Stimulated activated naive CD8-positive, alpha-beta T cell treated with anti-CD3 and anti-CD28 coated beads, Interleukin-15, amount 100 ng/mL, for 72 hours (primary cell): ENCODE measurements at regions not wholly inside any gene's neighbourhood (a gene's known extent, or its start where the extent isn't known, plus 50 kb on each side); places are given as distances from the start of the nearest gene placed in this dataset.

ENCODE experiments used
- ATAC-seq: fragments of 150-1000 bp; cut with Tn5 transposase; 2 replicates; pipeline ENCODE4 v1.10.0; 2021; ENCODE audit warnings: mild to moderate bottlenecking, moderate library complexity
- DNase-seq, 2 donors: peaks; one replicate each; pipeline ENCODE4 v3.0.0; 2021 to 2022
- H3K27ac Mint-ChIP-seq, 2 donors: one replicate each; pipeline ENCODE4 v1.8.0; 2022; ENCODE audit warnings: mild to moderate bottlenecking in 2 of 2, mixed read lengths in 2 of 2, moderate library complexity in 2 of 2
- H3K27me3 Mint-ChIP-seq: one replicate; pipeline ENCODE4 v1.8.0; 2022; ENCODE audit warnings: mixed read lengths
- H3K4me1 Mint-ChIP-seq: one replicate; pipeline ENCODE4 v1.8.0; 2022; ENCODE audit warnings: mild to moderate bottlenecking, mixed read lengths
- H3K4me3 Mint-ChIP-seq, 2 donors: one replicate each; pipeline ENCODE4 v1.8.0; 2022; ENCODE audit warnings: mild to moderate bottlenecking in 2 of 2, mixed read lengths in 2 of 2, moderate library complexity in 1 of 2
- H3K9me3 Mint-ChIP-seq, 2 donors: one replicate each; pipeline ENCODE4 v1.8.0; 2022; ENCODE audit warnings: mixed read lengths in 2 of 2

GRCh38 chrX:58051346-58051745 is 141.1 kb upstream of the ZXDA start:
- Mint-ChIP-seq H3K9me3 (peaks cover 6 to 8% of the 10 kb centered on the region in 2 donors), H3K27ac (no peak overlapping the region), H3K4me1 (no peaks in the 10 kb centered on the region), H3K27me3 (no peaks in the 10 kb centered on the region), H3K4me3 (no peak overlapping the region)
- DNase-seq (no peak), ATAC-seq (no peak)

DNA sequence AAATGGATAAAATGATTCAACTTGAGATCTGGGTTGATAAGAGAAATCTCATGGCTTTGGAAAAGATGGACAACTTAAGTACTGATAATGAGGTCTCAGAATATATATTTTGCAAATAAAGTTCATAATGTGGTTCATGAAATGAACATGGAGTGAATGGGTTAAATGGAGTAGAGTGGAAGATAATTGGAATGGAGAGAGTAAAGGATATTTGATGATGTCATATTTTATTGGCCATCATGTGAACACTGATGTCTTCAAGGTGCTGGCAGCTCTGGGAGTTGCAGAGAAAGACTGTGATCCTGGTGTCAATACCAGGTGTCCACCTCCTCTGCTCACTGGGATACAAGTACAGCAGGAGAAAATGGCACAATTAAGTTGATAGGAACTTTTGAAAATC is 133.9 kb upstream of the ZXDA start:
- H3K9me3 Mint-ChIP-seq, result peaks cover 6 to 8% of the 10 kb centered on the region in 2 donors
- no peaks in the 10 kb centered on the region for H3K4me1 Mint-ChIP-seq
- H3K27me3 Mint-ChIP-seq, result no peaks in the 10 kb centered on the region
- no peak overlapping the region for H3K4me3 Mint-ChIP-seq
- H3K27ac Mint-ChIP-seq, result no peak overlapping the region
- DNase-seq (no peak), ATAC-seq (no peak)

DNA sequence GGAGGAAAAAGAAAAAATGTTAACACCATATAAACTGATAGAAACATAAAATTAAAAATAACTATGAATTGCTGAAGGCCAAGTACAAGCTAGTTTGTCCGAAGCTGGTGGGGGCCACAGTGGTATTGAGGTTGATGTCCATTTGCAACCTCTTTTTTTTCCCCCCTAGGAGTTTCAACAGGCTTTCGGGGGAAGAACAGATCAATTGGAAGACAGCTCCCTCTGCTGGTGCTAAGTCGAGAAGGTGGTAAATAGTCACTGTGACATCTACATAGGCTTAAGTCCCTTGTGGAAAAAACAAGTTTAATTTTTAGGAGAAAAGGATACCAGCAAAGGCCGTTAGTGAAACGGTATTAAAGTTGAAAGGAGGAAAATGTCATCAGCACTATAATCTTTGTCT is 115.7 kb upstream of the ZXDA start:
- DNase-seq, result peak in 1 of 2 donors; percentile 0
- H3K4me3 Mint-ChIP-seq, result no peak overlapping the region
- ATAC-seq, result no peak
- H3K9me3 Mint-ChIP-seq, result no peaks in the 10 kb centered on the region
- H3K27ac Mint-ChIP-seq, result no peak overlapping the region
- no peaks in the 10 kb centered on the region for H3K27me3 Mint-ChIP-seq
- H3K4me1 Mint-ChIP-seq, result no peaks in the 10 kb centered on the region

DNA sequence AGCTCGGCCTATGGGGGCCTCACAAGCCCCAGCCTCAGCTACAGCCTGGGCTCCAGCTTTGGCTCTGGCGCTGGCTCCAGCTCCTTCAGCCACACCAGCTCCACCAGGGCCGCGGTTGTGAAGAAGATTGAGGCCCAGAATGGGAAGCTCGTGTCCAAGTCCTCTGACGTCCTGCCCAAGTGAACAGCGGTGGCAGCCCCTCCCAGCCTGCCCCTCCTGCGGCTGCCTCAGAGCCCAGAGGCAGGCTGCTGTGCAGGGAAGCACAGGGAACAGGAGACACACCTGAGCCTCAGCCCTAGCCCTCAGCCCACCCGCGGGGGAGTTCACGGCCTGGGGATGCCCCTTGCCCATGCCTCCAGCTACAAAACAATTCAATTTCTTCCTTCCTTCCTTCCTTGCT is 75.7 kb upstream of the ZXDA start:
- ATAC-seq (no peak), DNase-seq (no peak)
- Mint-ChIP-seq H3K4me1 (no peaks in the 10 kb centered on the region), H3K27ac (no peak overlapping the region), H3K27me3 (no peaks in the 10 kb centered on the region), H3K4me3 (no peak overlapping the region), H3K9me3 (peaks cover 8 to 17% of the 10 kb centered on the region in 2 donors)

- Mint-ChIP-seq H3K27ac (no peak overlapping the region), H3K9me3 (peaks cover 8 to 17% of the 10 kb centered on the region in 2 donors), H3K4me3 (no peak overlapping the region), H3K4me1 (no peaks in the 10 kb centered on the region), H3K27me3 (no peaks in the 10 kb centered on the region)
- DNase-seq (no peak), ATAC-seq (no peak)
Measured at GRCh38 chrX:57984620-57985019, 74.4 kb upstream of the ZXDA start.

DNA sequence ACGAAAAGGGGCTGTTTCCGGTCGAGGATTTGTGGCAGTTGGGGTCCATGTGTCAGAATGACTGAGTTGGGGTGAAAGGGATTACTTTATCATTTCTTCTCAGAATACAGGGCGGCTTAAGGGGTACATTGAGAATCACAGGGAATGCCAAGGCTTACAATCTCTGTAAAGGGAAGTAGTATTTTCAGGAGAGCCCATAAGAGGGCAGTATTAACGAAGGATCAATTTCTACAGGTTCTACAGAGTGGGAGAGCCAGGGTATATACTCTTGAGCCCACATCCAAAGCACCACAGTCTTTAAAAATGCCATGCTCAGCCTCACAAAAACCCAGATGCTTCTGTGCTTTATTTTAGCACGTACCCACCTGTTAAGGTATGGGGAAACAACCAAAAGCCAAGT is 67.7 kb upstream of the ZXDA start:
- ATAC-seq (no peak), DNase-seq (no peak)
- H3K9me3 Mint-ChIP-seq, result no peaks in the 10 kb centered on the region
- H3K4me3 Mint-ChIP-seq, result no peak overlapping the region
- no peak overlapping the region for H3K27ac Mint-ChIP-seq
- no peaks in the 10 kb centered on the region for H3K27me3 Mint-ChIP-seq
- no peaks in the 10 kb centered on the region for H3K4me1 Mint-ChIP-seq

- H3K4me3 Mint-ChIP-seq, result no peak overlapping the region
- ATAC-seq, result no peak
- no peaks in the 10 kb centered on the region for H3K27me3 Mint-ChIP-seq
- no peak for DNase-seq
- no peaks in the 10 kb centered on the region for H3K4me1 Mint-ChIP-seq
- H3K9me3 Mint-ChIP-seq, result peaks cover 7 to 8% of the 10 kb centered on the region in 2 donors
- no peak overlapping the region for H3K27ac Mint-ChIP-seq
Measured at GRCh38 chrX:57964975-57965374, 54.7 kb upstream of the ZXDA start.
